ENCODE measurements at regions not wholly inside any gene's neighbourhood (a gene's known extent, or its start where the extent isn't known, plus 50 kb on each side); places are given as distances from the start of the nearest gene placed in this dataset.

GRCh38 chr4:108244606-108245005 is 75.9 kb upstream of the LEF1 start:
- no peak overlapping the region for H3K27ac ChIP-seq
- no peak for DNase-seq (ENCODE audit: low read depth, low spot score)

GRCh38 chr4:108240366-108240765 is 71.6 kb upstream of the LEF1 start:
- H3K27ac ChIP-seq, result no peak overlapping the region
- DNase-seq (ENCODE audit: low read depth, low spot score), result no peak

- DNase-seq (ENCODE audit: low read depth, low spot score), result no peak
- no peak overlapping the region for H3K27ac ChIP-seq
Observed at GRCh38 chr4:108237693-108238092, 69.0 kb upstream of the LEF1 start.

DNA sequence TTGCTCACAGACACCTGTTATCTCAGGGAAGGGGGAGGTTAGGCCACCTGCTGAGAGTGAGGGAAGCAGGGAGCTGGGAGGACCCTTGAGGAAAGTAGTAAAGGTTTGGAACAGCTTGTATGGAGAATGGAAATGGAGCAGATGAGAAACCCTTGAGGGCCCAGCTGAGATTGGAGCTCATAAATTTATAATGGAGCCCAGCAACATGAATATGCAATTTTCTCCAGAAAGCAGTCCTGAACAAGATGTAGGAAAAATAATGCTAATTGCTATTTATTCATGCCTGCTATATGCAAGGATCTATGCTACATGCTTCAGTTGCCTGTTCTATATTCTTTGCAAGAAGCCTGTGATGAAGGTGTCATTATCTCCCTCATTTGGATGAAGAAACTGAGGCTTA is 67.5 kb upstream of the LEF1 start:
- DNase-seq (ENCODE audit: low read depth, low spot score), result no peak
- H3K27ac ChIP-seq, result no peak overlapping the region

GRCh38 chr4:108227923-108228322 is 59.2 kb upstream of the LEF1 start:
- DNase-seq (ENCODE audit: low read depth, low spot score), result no peak

DNA sequence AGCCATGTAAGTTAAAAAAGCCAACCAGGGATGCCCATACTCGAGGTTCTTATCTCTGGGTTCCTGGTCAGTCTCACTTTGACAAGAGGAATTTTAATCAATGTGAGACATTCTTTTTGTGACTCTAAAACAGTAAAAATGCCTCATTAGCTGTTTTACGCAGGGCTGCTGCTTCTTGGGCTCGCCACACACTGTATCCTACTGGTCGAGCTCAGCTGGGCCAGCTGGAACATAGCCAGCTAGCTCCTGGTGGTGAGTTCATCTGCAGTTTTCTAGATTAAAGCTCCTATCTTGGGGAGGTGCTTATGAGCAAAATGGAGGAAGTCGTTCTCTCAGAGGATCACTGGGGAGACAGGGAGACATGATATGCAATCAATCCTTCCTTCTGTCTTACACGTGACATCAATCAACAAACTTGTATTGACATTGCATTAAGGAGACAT is 55.9 kb upstream of the LEF1 start:
- no peak for DNase-seq (ENCODE audit: low read depth, low spot score)
- H3K27ac ChIP-seq, result no peak overlapping the region

More at GRCh38 chr4:108227923-108228322, 59.2 kb upstream of the LEF1 start:
- H3K27ac ChIP-seq, result no peak overlapping the region

DNA sequence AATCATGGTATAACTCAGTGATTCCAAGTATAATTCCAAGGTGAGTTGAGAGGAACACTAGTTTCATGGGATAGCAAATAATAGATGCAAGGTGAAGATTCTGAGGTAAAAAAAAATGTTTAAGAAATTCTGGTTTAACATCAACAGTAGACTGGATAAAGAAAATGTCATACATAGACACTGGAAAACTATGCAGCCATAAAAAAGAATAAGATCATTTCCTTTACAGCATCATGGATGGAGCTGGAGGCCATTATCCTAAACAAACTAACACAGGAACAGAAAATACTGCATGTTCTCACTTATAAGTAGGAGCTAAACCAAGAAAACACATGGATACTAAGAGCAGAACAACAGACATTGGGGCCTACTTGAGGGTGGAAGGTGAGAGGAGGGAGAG is 54.6 kb upstream of the LEF1 start:
- DNase-seq (ENCODE audit: low read depth, low spot score), result no peak

DNA sequence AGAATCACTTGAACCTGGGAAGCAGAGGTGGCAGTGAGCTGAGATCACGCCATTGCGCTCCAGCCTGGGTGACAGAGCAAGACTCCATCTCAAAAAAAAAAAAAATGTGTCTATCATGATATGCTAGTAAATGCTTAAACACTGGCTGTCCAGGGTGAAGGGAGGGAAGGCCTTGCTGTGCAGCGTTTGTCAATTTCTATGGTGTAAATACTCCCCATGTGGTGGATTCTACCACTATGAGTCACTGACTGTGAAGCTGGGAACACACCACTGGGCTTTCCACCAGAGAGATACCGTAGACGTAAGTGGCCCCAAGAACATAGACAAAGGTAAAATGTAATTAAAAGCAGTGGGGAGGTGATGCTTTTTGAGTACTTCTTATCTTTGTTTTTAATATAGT is 51.3 kb upstream of the LEF1 start:
- H3K27ac ChIP-seq, result no peak overlapping the region
- DNase-seq (ENCODE audit: low read depth, low spot score), result no peak

More for the DNA sequence above, 54.6 kb upstream of the LEF1 start:
- H3K27ac ChIP-seq, result no peak overlapping the region

All from epithelial cell of prostate (primary cell).